RPMI7951 (cell line): ENCODE measurements at regions not wholly inside any gene's neighbourhood (a gene's known extent, or its start where the extent isn't known, plus 50 kb on each side); places are given as distances from the start of the nearest gene placed in this dataset.
"Not testable (repeated sequence)": the region's sequence is repeated elsewhere in the genome, so short reads cannot be mapped to it uniquely, and the experiment has no call there.

Experiments
- DNase-seq: peaks from one replicate; pipeline ENCODE4 v3.0.0-alpha.2; 2012; ENCODE audit warnings: low read depth

- DNase-seq: no peak
Measured at GRCh38 chr14:57061009-57061711, 207.5 kb downstream of the EXOC5 start.

DNA sequence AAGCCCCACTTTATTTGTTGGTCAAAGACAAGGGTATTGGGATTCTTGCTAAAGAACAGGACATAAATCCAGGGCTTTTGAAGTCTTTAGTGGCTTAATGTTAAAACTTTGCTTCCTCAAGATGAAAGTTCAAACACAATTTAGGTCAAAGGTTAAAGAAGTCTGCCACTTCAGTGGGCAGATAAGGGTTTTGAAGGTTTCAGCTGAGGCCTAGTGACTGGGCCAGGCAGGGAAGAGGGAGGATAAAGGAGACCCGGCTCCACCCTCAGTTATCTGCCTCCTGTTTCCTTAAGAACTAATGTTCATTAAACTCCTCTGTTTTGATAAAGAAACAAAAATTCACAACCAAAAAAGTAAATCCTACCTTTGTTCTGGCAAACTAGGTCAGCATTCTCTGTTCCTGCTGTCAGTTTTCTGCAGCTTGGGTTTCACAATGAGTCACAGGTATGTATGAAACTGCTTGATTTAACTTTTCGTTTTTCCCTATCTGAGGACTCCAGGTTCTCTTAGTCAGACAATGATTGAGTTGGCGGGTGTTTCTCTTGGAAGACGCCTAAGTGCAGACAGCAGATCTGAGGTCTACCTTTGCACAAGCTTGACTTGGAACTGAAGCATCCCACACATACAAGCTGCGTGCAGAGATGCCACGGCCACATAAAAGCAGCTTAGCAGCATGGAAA, 208.3 kb downstream of the EXOC5 start:
- no peak for DNase-seq

DNA sequence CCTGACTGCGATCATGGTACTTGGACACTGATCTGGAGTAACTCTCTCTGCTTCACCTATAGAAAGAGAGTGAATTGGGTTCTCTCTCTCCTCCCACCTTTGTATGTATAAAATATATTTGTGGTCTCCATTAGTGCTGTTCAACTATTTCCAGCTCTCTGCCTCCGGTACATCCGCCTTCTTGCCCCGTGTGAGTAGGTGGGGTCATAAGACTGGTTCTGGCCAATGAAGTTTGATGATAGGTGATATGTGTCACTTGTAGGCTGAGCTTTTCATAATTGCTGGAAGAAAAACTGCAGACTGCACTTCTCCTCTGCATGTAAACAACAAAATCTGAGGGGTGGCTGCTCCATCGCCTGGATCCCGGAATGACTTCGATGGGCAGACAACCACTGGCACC, 210.4 kb downstream of the EXOC5 start:
- no peak for DNase-seq

- no peak for DNase-seq
Measured at GRCh38 chr14:57057803-57058202, 210.9 kb downstream of the EXOC5 start.

DNA sequence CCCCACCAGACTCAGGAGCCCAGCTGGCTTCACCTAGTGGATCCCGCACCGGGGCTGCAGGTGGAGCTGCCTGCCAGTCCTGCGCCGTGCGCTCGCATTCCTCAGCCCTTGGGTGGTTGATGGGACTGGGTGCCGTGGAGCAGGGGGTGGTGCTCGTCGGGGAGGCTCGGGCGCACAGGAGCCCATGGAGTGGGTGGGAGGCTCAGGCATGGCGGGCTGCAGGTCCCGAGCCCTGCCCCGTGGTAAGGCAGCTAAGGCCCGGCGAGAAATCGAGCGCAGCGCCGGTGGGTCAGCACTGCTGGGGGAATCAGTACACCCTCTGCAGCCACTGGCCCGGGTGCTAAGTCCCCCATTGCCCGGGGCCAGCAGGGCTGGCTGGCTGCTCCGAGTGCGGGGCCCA, 212.2 kb downstream of the EXOC5 start:
- not testable (repeated sequence) for DNase-seq

- no peak for DNase-seq
Measured at GRCh38 chr14:57052705-57053302, 215.9 kb downstream of the EXOC5 start.

GRCh38 chr14:57051633-57052032, 217.1 kb downstream of the EXOC5 start:
- no peak for DNase-seq

DNA sequence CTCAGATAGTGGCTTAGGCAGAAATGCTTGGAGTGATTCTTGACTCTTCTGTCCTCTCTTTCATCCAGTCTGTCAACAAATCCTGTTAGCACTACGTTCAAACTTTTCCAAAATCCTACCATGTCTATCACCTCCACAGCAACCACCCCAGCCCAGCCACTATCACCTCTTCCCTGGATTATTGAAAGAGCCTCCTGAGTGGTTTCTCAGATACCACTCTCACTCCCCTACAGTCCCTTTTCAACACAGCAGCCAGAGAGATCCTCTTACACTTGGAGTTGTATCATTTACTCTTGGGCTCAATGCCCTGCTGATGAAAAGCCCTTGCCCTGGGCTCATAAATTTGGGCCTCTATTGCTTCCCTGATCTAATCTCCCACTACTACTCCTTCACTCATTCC, 218.9 kb downstream of the EXOC5 start:
- no peak for DNase-seq

DNA sequence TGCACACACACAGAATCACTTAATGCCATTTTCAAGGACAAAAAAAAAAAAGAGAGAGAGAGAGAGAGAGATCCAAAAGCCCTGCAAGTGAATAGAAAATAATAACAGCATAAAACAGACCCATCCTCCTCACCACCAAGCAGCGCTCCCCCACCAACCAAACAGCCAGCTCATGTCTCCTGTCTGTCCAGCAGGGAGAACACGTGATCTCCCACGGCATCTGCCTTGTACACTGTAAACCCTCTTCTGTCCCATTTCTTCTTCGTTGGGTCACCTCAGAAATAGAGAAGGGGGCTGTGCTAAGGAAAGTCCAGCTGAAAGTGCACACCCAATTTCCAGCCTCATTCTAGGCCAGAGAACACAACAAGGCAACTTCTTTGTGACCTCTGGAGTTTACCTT, 222.5 kb downstream of the EXOC5 start:
- DNase-seq: no peak

GRCh38 chr14:57044101-57044973, 224.4 kb downstream of the EXOC5 start:
- DNase-seq: not testable (repeated sequence)

DNA sequence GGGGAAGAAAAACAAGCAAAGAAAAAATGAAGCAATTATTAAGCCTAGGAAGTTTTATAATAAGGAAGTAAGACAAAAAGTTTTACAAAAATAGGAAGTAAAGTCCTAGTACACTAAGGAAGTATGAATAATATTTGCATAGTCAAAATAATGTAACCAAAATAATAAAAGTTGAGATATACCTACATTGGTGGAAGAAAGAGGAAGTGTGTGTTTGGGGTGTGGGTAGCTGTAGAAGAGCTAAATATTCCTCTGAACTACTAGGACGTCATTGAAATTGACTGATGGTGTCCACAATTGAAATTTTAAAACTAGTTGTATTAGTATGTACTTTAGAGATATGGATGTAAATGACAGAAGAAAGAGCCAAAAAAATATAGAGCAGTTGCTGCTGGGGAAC, 228.4 kb upstream of the OTX2 start:
- DNase-seq: no peak

DNA sequence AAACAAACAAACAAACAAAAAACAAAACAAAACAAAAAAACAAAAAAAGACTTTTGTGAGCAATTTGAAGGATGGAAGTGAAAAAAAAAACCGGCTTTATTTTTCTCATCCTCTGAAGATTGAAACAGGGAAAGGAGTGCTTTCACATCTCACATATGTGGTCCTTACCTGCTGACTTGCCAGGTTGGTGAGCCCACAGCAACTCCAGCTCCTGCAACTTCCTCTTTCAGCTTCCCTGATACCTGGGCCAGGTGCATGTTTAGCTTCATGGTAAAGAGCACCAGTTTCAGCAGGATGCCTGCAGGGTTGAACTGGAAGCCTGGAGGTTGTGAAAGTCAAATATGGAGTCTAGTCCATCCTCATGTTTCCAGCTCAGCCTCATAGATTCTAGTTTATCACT, 221.2 kb upstream of the OTX2 start:
- DNase-seq: no peak

- no peak for DNase-seq
Measured at GRCh38 chr14:57029620-57030253, 219.5 kb upstream of the OTX2 start.

GRCh38 chr14:57025456-57025855, 215.2 kb upstream of the OTX2 start:
- no peak for DNase-seq

DNA sequence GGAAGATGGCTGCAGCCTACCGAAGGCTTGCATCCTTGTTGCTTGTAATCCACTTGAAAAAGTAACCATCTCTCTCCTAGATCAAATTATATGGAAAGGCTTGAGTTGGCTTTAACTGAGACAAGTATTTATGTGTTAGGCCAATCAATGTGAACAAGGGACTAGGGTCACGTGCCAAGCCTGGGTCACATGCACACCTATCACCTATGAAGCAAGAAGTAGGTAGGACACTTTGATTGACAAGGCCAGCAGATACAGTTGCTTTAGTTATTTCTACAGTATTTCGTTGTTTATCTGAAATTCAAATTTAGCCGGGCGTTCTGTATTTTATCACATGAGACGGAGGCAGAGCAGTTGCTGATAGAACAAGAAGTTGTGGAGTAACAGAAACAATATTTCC, 212.3 kb upstream of the OTX2 start:
- no peak for DNase-seq

- no peak for DNase-seq
Measured at GRCh38 chr14:57018065-57018464, 207.8 kb upstream of the OTX2 start.

- DNase-seq: no peak
Measured at GRCh38 chr14:57013987-57014386, 203.7 kb upstream of the OTX2 start.

GRCh38 chr14:57009585-57010515, 199.6 kb upstream of the OTX2 start:
- no peak for DNase-seq

DNA sequence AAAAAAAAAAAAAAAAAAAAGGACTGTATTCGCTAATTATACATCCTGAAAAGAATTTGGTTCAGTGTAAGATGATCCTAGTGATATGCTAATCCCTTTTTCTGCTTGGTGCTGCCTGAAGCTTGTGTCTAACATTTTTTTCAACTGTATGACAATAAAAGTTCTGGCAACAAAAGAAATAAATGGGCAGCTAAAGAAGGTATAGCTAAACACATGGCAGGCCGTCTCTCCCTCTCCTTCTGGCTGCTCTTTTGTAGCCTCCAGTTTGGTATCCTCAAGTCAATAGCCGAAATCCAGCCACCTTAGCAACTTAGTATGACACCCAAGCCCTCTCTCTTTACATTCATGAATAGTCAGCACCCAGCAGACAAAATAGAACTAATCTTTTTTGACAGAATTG, 198.3 kb upstream of the OTX2 start:
- DNase-seq: no peak

DNA sequence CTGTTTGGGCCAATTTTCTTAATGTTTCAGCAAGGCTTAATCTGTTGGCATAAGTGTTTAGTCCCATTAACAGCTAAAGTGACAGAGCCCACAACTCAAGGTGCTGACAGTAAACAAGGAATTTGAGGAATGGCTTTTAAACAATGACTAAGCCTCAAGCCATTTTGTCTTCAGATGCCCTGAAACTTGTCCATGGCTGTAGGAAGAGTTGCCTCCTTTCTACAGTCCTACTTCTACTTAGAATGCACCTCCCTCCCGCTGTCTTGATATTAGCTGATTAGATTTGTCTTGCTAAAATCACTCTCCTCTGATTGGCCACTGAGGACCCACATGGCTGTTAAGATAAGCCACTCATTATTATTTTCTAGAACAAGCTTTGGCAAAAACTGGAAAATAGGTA, 188.4 kb upstream of the OTX2 start:
- no peak for DNase-seq
